ENCODE measurements at regions not wholly inside any gene's neighbourhood (a gene's known extent, or its start where the extent isn't known, plus 50 kb on each side); places are given as distances from the start of the nearest gene placed in this dataset.
A peak's percentile ranks its signal among the peaks of the same experiment; 100 is the strongest.

- DNase-seq = no peak
These were observed 190.5 kb upstream of the TWIST2 start for GRCh38 chr2:238657132-238658053.

GRCh38 chr2:238658054-238658407 lies 189.9 kb upstream of the TWIST2 start:
- no peak for DNase-seq

- DNase-seq = no peak
These were observed 189.1 kb upstream of the TWIST2 start for GRCh38 chr2:238658820-238659219.

GRCh38 chr2:238659231-238659630 lies 188.7 kb upstream of the TWIST2 start:
- no peak for DNase-seq

GRCh38 chr2:238663586-238663985 lies 184.3 kb upstream of the TWIST2 start:
- DNase-seq = no peak

GRCh38 chr2:238665919-238666318 lies 182.0 kb upstream of the TWIST2 start:
- no peak for DNase-seq

- DNase-seq = no peak
These were observed 181.3 kb upstream of the TWIST2 start for GRCh38 chr2:238666543-238666942.

GRCh38 chr2:238667008-238667407 lies 180.9 kb upstream of the TWIST2 start:
- no peak for DNase-seq

GRCh38 chr2:238667639-238668038 lies 180.2 kb upstream of the TWIST2 start:
- no peak for DNase-seq

GRCh38 chr2:238668426-238668825 lies 179.5 kb upstream of the TWIST2 start:
- no peak for DNase-seq

- DNase-seq = no peak
These were observed 178.8 kb upstream of the TWIST2 start for GRCh38 chr2:238669046-238669445.

GRCh38 chr2:238669581-238670080 lies 178.3 kb upstream of the TWIST2 start:
- DNase-seq = no peak

GRCh38 chr2:238670111-238670585 lies 177.7 kb upstream of the TWIST2 start:
- DNase-seq = no peak

- DNase-seq = no peak
These were observed 165.3 kb upstream of the TWIST2 start for GRCh38 chr2:238682536-238682935.

GRCh38 chr2:238684362-238685326 lies 163.2 kb upstream of the TWIST2 start:
- DNase-seq = peak; percentile 51 to 82

- DNase-seq = no peak
These were observed 162.6 kb upstream of the TWIST2 start for GRCh38 chr2:238685327-238685709.

- DNase-seq = no peak
These were observed 162.2 kb upstream of the TWIST2 start for GRCh38 chr2:238685713-238686112.

GRCh38 chr2:238686223-238686622 lies 161.7 kb upstream of the TWIST2 start:
- DNase-seq = no peak

- DNase-seq = no peak
These were observed 159.4 kb upstream of the TWIST2 start for GRCh38 chr2:238688193-238689153.

- DNase-seq = no peak
These were observed 158.6 kb upstream of the TWIST2 start for GRCh38 chr2:238689331-238689730.

- DNase-seq = no peak
These were observed 158.0 kb upstream of the TWIST2 start for GRCh38 chr2:238689871-238690389.

GRCh38 chr2:238690511-238690910 lies 157.4 kb upstream of the TWIST2 start:
- DNase-seq = no peak

All from inflammatory macrophage treated with lipopolysaccharide for 1 hour (primary cell).